ENCODE measurements at regions not wholly inside any gene's neighbourhood (a gene's known extent, or its start where the extent isn't known, plus 50 kb on each side); places are given as distances from the start of the nearest gene placed in this dataset.

DNA sequence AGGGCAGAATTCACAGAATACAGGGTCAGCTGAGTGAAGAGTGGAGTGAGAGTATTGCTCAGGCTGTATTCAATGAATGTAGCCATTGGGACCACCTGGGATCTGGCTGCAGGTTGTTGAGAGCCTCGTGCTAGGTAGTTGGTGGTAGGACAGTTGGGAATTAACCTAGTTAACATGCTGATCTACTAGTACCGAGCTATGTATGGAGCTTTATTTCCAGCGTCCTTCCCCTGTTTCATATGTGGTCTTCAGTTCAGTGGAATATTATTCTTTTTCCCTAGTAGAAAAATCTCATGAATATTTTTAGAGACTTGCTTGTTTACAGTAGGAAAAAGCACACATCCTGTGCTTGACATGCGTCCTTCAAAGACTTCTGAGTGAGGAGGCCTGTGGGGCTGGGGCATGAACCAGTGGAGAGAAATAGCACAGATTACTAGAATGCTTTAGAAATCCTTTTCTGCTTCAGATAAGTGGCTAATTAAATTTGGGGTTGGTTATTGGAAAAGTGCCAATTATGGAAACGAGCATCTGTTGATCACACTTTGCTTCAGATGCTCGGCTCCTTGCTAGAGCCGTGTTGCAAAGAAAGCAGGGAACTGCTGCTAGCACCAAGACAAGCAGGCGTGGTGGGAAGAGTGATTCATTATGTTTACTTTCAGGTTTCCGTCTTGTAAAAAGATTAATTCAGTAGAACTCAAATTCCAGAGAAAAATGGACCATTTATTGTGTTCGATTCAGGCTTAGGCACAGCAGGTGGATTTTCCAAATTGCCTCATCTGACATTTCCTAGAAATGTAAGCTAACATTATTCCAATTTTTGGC is 53.6 kb downstream of the ARF6 start:
- Histone ChIP-seq H3K27ac (peak overlapping the region in 2 of 4 donors; percentile 38 to 48), H3K4me1 (peaks cover 0 to 9% of the 10 kb centered on the region in 2 donors), H3K4me3 (no peak overlapping the region), H3K27me3 (no peaks in the 10 kb centered on the region), H3K9me3 (no peaks in the 10 kb centered on the region), H3K36me3 (no peaks in the 10 kb centered on the region)
- TF ChIP-seq CTCF (IDR thresholded peaks at IDR 0.05 in 4 of 5, conservative IDR thresholded peaks at IDR 0.05 in 1 of 5) = no peak
- no peak for TF ChIP-seq POLR2A (IDR thresholded peaks at IDR 0.05)
- intact Hi-C loops (cut with DNase I; ENCODE audit: low total_unique reads) = no loop called here
- DNase-seq = no peak
- ATAC-seq = no peak
- in situ Hi-C loops (cut with MboI; ENCODE audit: low sequenced_read_pairs in 4 of 4) = no loop called here

GRCh38 chr14:49947506-49947905 is 54.6 kb downstream of the ARF6 start:
- Histone ChIP-seq H3K36me3 (no peaks in the 10 kb centered on the region), H3K9me3 (no peaks in the 10 kb centered on the region), H3K4me3 (no peak overlapping the region), H3K4me1 (peaks cover 0 to 12% of the 10 kb centered on the region in 2 donors), H3K27ac (no peak overlapping the region), H3K27me3 (no peaks in the 10 kb centered on the region)
- ATAC-seq (no peak), DNase-seq (no peak)
- TF ChIP-seq POLR2A (IDR thresholded peaks at IDR 0.05) (no peak), CTCF (IDR thresholded peaks at IDR 0.05 in 4 of 5, conservative IDR thresholded peaks at IDR 0.05 in 1 of 5) (no peak)
- in situ Hi-C loops (cut with MboI; ENCODE audit: low sequenced_read_pairs in 4 of 4) (no loop called here), intact Hi-C loops (cut with DNase I; ENCODE audit: low total_unique reads) (no loop called here)

DNA sequence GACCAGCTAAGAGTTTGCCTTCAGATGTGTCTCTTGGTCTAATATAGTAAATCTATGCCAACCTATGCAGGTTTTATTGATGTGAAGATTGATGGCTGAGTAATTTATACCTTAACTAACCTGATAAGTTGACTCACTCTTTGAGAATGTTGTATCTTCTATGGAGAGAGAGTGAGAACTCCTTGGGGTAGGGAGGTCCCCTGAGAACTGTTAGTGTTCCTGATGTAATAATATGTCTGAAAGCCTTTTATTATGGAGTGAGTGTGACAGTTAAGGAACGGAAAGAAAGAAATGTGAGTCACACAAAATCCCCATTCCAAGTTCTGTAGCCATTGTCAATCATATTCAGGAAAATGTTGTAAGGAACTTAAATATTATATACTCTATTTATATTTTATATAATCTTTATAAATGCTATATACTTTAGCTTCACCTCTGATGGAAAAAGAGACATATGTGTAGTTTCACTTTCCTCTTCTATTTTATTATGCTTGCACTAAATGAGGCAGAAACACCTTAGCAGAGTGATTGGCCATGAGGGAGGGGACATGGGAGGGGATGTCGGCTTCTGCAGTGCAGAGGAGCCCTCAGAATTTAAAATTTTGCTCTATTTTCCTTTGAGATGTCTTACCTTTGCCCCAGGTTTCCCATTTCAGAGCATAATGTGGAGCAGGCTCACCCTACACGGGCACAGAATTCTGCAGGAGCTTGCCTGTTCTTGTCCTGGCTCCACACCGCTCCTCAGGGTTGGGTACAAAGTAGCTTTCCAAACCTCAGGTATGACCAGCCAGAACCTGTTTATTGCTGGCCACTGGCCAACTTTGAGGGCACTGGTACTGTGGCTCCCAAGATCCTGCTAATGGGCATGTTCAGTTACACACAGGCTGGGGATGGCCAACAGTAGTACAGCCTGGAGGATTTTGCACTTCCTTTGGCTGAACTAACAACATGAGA is 57.7 kb downstream of the ARF6 start:
- in situ Hi-C loops (cut with MboI; ENCODE audit: low sequenced_read_pairs in 4 of 4) (no loop called here), intact Hi-C loops (cut with DNase I; ENCODE audit: low total_unique reads) (loop anchor here (5.0 kb wide), 1 partner anchor 43 kb away; no protein-coding TSS in a partner anchor)
- H3K9me3 ChIP-seq = no peaks in the 10 kb centered on the region
- peaks cover 0 to 20% of the 10 kb centered on the region in 2 donors for H3K4me1 ChIP-seq
- ATAC-seq = no peak
- no peaks in the 10 kb centered on the region for H3K36me3 ChIP-seq
- DNase-seq = no peak
- H3K27me3 ChIP-seq = no peaks in the 10 kb centered on the region
- TF ChIP-seq POLR2A (IDR thresholded peaks at IDR 0.05) (no peak), CTCF (IDR thresholded peaks at IDR 0.05 in 4 of 5, conservative IDR thresholded peaks at IDR 0.05 in 1 of 5) (no peak)
- H3K27ac ChIP-seq = no peak overlapping the region
- no peak overlapping the region for H3K4me3 ChIP-seq

DNA sequence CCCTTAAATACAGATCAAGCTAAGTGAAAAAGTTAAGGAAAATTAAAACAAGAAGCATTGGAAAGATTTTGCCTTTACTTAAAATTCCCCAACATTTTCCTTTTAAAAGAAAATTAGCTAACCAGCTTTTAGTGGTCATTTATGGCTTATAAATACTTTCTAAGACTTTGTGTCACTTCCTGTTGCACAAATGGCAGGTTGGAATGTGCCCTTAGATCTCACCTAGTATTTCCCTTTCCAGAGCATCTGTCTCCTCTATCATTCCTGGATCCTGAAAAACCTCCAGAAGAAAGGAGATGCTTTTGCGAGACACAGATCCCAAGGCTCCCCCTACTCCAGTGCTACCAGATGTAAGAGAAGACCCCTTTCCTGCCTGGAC is 58.3 kb downstream of the ARF6 start:
- no peak for DNase-seq
- TF ChIP-seq CTCF (IDR thresholded peaks at IDR 0.05 in 4 of 5, conservative IDR thresholded peaks at IDR 0.05 in 1 of 5) = no peak
- TF ChIP-seq POLR2A (IDR thresholded peaks at IDR 0.05) = no peak
- no peaks in the 10 kb centered on the region for H3K27me3 ChIP-seq
- H3K36me3 ChIP-seq = no peaks in the 10 kb centered on the region
- intact Hi-C loops (cut with DNase I; ENCODE audit: low total_unique reads) (loop anchor here (5.0 kb wide), 1 partner anchor 44 kb away; no protein-coding TSS in a partner anchor), in situ Hi-C loops (cut with MboI; ENCODE audit: low sequenced_read_pairs in 4 of 4) (no loop called here)
- H3K4me3 ChIP-seq = no peak overlapping the region
- ATAC-seq = no peak
- H3K27ac ChIP-seq = no peak overlapping the region
- peaks cover 0 to 20% of the 10 kb centered on the region in 2 donors for H3K4me1 ChIP-seq
- H3K9me3 ChIP-seq = no peaks in the 10 kb centered on the region

All from gastrocnemius medialis (tissue), 4 donors.